ENCODE measurements at regions not wholly inside any gene's neighbourhood (a gene's known extent, or its start where the extent isn't known, plus 50 kb on each side); places are given as distances from the start of the nearest gene placed in this dataset.

GRCh38 chr18:25621682-25622081 is 269.7 kb upstream of the ZNF521 start:
- ChIA-PET POLR2A (no interaction called here), CTCF (no interaction called here)
- Mint-ChIP-seq H3K27ac (no peak overlapping the region), H3K27me3 (no peaks in the 10 kb centered on the region), H3K9me3 (peaks cover 6% of the 10 kb centered on the region), H3K4me1 (ENCODE audit: low read depth) (no peaks in the 10 kb centered on the region), H3K4me3 (no peak overlapping the region), H3K36me3 (ENCODE audit: low read depth) (no peaks in the 10 kb centered on the region)
- intact Hi-C loops (cut with micrococcal nuclease): no loop called here
- ATAC-seq: no peak
- TF ChIP-seq, protein P1, sequence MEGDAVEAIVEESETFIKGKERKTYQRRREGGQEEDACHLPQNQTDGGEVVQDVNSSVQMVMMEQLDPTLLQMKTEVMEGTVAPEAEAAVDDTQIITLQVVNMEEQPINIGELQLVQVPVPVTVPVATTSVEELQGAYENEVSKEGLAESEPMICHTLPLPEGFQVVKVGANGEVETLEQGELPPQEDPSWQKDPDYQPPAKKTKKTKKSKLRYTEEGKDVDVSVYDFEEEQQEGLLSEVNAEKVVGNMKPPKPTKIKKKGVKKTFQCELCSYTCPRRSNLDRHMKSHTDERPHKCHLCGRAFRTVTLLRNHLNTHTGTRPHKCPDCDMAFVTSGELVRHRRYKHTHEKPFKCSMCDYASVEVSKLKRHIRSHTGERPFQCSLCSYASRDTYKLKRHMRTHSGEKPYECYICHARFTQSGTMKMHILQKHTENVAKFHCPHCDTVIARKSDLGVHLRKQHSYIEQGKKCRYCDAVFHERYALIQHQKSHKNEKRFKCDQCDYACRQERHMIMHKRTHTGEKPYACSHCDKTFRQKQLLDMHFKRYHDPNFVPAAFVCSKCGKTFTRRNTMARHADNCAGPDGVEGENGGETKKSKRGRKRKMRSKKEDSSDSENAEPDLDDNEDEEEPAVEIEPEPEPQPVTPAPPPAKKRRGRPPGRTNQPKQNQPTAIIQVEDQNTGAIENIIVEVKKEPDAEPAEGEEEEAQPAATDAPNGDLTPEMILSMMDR (IDR thresholded peaks at IDR 0.05): no peak
- DNase-seq: no peak

DNA sequence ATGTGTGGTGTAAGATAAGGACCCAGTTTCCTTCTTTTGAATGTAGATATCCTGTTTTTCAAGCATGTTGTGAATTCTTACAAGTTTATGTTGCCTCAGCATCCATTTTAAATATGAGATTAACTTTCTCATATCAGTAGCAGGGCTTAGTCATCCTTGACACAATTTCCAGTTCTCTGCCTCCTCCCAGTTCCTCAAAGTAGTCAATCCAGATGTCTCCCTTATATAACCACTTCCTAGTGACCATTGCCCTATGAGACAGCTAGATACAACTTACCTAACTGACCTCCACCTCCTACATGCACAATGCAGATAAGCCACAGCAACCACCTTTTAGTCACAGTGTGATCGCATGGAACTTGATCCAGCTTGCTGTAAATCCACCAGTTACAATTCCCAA is 269.2 kb upstream of the ZNF521 start:
- DNase-seq (no peak), ATAC-seq (no peak)
- no peak overlapping the region for H3K27ac Mint-ChIP-seq
- TF ChIP-seq, protein P1 (IDR thresholded peaks at IDR 0.05): no peak
- H3K9me3 Mint-ChIP-seq: peaks cover 3% of the 10 kb centered on the region
- H3K27me3 Mint-ChIP-seq: no peaks in the 10 kb centered on the region
- ChIA-PET CTCF (no interaction called here), POLR2A (no interaction called here)
- no peaks in the 10 kb centered on the region for H3K4me1 Mint-ChIP-seq (ENCODE audit: low read depth)
- no peaks in the 10 kb centered on the region for H3K36me3 Mint-ChIP-seq (ENCODE audit: low read depth)
- intact Hi-C loops (cut with micrococcal nuclease): no loop called here
- H3K4me3 Mint-ChIP-seq: no peak overlapping the region

- no peaks in the 10 kb centered on the region for H3K9me3 Mint-ChIP-seq
- POLR2A ChIA-PET: no interaction called here
- DNase-seq (no peak), ATAC-seq (no peak)
- CTCF ChIA-PET: no interaction called here
- no peak overlapping the region for H3K4me3 Mint-ChIP-seq
- no peak overlapping the region for H3K27ac Mint-ChIP-seq
- TF ChIP-seq, protein P1 (IDR thresholded peaks at IDR 0.05): no peak
- intact Hi-C loops (cut with micrococcal nuclease): no loop called here
- no peaks in the 10 kb centered on the region for H3K27me3 Mint-ChIP-seq
- no peaks in the 10 kb centered on the region for H3K4me1 Mint-ChIP-seq (ENCODE audit: low read depth)
- no peaks in the 10 kb centered on the region for H3K36me3 Mint-ChIP-seq (ENCODE audit: low read depth)
Measured at GRCh38 chr18:25614168-25614567, 262.2 kb upstream of the ZNF521 start.

DNA sequence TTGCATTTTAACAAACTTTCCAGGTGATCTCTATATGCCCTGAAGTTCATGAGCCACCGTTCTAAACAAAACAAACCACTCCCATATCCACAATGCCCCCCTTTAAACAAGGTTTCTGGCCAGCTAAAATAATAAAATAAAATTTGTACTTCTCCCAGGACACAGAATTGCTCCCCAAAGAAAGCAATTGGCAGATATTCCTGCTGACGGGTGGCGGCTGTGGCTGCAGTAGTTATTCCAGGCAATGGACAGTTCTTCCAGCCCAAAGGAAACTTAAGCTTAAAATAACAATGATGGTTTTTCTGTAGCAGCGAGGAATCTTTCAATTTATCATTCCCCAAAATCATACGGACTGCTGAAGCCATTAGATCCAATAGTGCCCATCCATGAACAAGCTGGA is 260.5 kb upstream of the ZNF521 start:
- ChIA-PET POLR2A (no interaction called here), CTCF (no interaction called here)
- H3K4me3 Mint-ChIP-seq: no peak overlapping the region

DNA sequence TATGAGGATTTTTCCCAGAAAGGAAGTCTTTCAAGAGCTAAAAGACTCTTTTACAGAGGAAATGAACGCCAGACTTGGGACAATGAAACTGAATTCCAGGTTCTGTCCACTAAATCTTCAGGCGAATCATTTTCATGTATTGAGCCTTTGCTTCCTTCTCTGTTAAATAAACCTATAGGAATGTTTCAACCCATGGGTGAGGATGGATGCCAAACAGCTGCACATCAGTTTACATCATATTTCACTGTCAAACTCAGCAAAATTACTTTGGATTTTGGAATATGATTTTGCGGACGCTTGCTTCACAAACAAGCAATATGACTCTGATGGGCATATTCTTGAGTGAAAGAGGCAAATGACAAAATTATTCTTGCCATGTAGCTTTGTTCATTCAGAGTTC is 256.1 kb upstream of the ZNF521 start:
- Mint-ChIP-seq H3K27ac (no peak overlapping the region), H3K36me3 (ENCODE audit: low read depth) (no peaks in the 10 kb centered on the region), H3K4me3 (no peak overlapping the region), H3K9me3 (no peaks in the 10 kb centered on the region), H3K27me3 (no peaks in the 10 kb centered on the region), H3K4me1 (ENCODE audit: low read depth) (no peaks in the 10 kb centered on the region)
- ChIA-PET POLR2A (no interaction called here), CTCF (no interaction called here)
- DNase-seq (no peak), ATAC-seq (no peak)
- TF ChIP-seq, protein P1 (IDR thresholded peaks at IDR 0.05): no peak
- intact Hi-C loops (cut with micrococcal nuclease): no loop called here

More for the DNA sequence above, 260.5 kb upstream of the ZNF521 start:
- Mint-ChIP-seq H3K4me1 (ENCODE audit: low read depth) (no peaks in the 10 kb centered on the region), H3K36me3 (ENCODE audit: low read depth) (no peaks in the 10 kb centered on the region), H3K9me3 (no peaks in the 10 kb centered on the region), H3K27me3 (no peaks in the 10 kb centered on the region), H3K27ac (no peak overlapping the region)
- intact Hi-C loops (cut with micrococcal nuclease): no loop called here
- ATAC-seq: no peak
- TF ChIP-seq, protein P1 (IDR thresholded peaks at IDR 0.05): no peak
- no peak for DNase-seq
